Stimulated activated memory B cell treated with anti-CD40 and anti-IgM and Interleukin-4, amounts not matched to agents 10 μg/mL and 1 μg/mL and 100 μg/mL, for 72 hours (primary cell): ENCODE measurements at regions not wholly inside any gene's neighbourhood (a gene's known extent, or its start where the extent isn't known, plus 50 kb on each side); places are given as distances from the start of the nearest gene placed in this dataset.

Experiments used
- ATAC-seq: fragments of 150-1000 bp; cut with Tn5 transposase; 2 replicates; pipeline ENCODE4 v1.10.0; 2021
- H3K27ac Mint-ChIP-seq: one replicate; pipeline ENCODE4 v1.8.0; 2022; ENCODE audit warnings: mild to moderate bottlenecking, mixed read lengths
- H3K27me3 Mint-ChIP-seq: one replicate; pipeline ENCODE4 v1.8.0; 2022; ENCODE audit warnings: mixed read lengths
- H3K36me3 Mint-ChIP-seq: one replicate; pipeline ENCODE4 v1.8.0; 2022; ENCODE audit warnings: mixed read lengths
- H3K4me1 Mint-ChIP-seq: one replicate; pipeline ENCODE4 v1.8.0; 2022; ENCODE audit warnings: mixed read lengths
- H3K4me3 Mint-ChIP-seq: one replicate; pipeline ENCODE4 v1.8.0; 2022; ENCODE audit warnings: mild to moderate bottlenecking, moderate library complexity, mixed read lengths
- H3K9me3 Mint-ChIP-seq: one replicate; pipeline ENCODE4 v1.8.0; 2022; ENCODE audit warnings: mixed read lengths

GRCh38 chr5:29939988-29940387 lies 1253.5 kb upstream of the CDH6 start:
- H3K27ac Mint-ChIP-seq: no peak overlapping the region
- H3K36me3 Mint-ChIP-seq: no peaks in the 10 kb centered on the region
- H3K4me1 Mint-ChIP-seq: no peaks in the 10 kb centered on the region
- no peaks in the 10 kb centered on the region for H3K9me3 Mint-ChIP-seq
- H3K27me3 Mint-ChIP-seq: no peaks in the 10 kb centered on the region
- ATAC-seq: no peak
- no peak overlapping the region for H3K4me3 Mint-ChIP-seq

GRCh38 chr5:29935371-29935770 lies 1258.1 kb upstream of the CDH6 start:
- Mint-ChIP-seq H3K4me1 (no peaks in the 10 kb centered on the region), H3K27ac (no peak overlapping the region), H3K36me3 (no peaks in the 10 kb centered on the region), H3K9me3 (no peaks in the 10 kb centered on the region), H3K27me3 (no peaks in the 10 kb centered on the region), H3K4me3 (no peak overlapping the region)
- ATAC-seq: no peak

GRCh38 chr5:29930316-29930715 lies 1263.2 kb upstream of the CDH6 start:
- peaks cover 3% of the 10 kb centered on the region for H3K9me3 Mint-ChIP-seq
- no peaks in the 10 kb centered on the region for H3K27me3 Mint-ChIP-seq
- H3K4me3 Mint-ChIP-seq: no peak overlapping the region
- H3K36me3 Mint-ChIP-seq: no peaks in the 10 kb centered on the region
- no peak overlapping the region for H3K27ac Mint-ChIP-seq
- no peak for ATAC-seq
- H3K4me1 Mint-ChIP-seq: no peaks in the 10 kb centered on the region

- Mint-ChIP-seq H3K4me1 (no peaks in the 10 kb centered on the region), H3K36me3 (no peaks in the 10 kb centered on the region), H3K4me3 (no peak overlapping the region), H3K9me3 (peaks cover 8% of the 10 kb centered on the region), H3K27ac (no peak overlapping the region), H3K27me3 (no peaks in the 10 kb centered on the region)
- no peak for ATAC-seq
These were observed 1269.4 kb upstream of the CDH6 start for GRCh38 chr5:29924107-29924506.

GRCh38 chr5:29905626-29906353 lies 1287.7 kb upstream of the CDH6 start:
- Mint-ChIP-seq H3K27me3 (no peaks in the 10 kb centered on the region), H3K4me3 (no peak overlapping the region), H3K36me3 (no peaks in the 10 kb centered on the region), H3K27ac (no peak overlapping the region), H3K9me3 (peaks cover 6% of the 10 kb centered on the region), H3K4me1 (no peaks in the 10 kb centered on the region)
- no peak for ATAC-seq

- ATAC-seq: no peak
- Mint-ChIP-seq H3K36me3 (no peaks in the 10 kb centered on the region), H3K9me3 (peaks cover 4% of the 10 kb centered on the region), H3K4me3 (no peak overlapping the region), H3K4me1 (no peaks in the 10 kb centered on the region), H3K27ac (no peak overlapping the region), H3K27me3 (no peaks in the 10 kb centered on the region)
These were observed 1290.6 kb upstream of the CDH6 start for GRCh38 chr5:29902859-29903258.

- H3K4me1 Mint-ChIP-seq: no peaks in the 10 kb centered on the region
- H3K27ac Mint-ChIP-seq: no peak overlapping the region
- peaks cover 7% of the 10 kb centered on the region for H3K9me3 Mint-ChIP-seq
- ATAC-seq: no peak
- no peaks in the 10 kb centered on the region for H3K27me3 Mint-ChIP-seq
- no peaks in the 10 kb centered on the region for H3K36me3 Mint-ChIP-seq
- no peak overlapping the region for H3K4me3 Mint-ChIP-seq
These were observed 1293.9 kb upstream of the CDH6 start for GRCh38 chr5:29899583-29899982.

- H3K27ac Mint-ChIP-seq: no peak overlapping the region
- H3K9me3 Mint-ChIP-seq: peaks cover 7% of the 10 kb centered on the region
- ATAC-seq: no peak
- H3K36me3 Mint-ChIP-seq: no peaks in the 10 kb centered on the region
- H3K4me3 Mint-ChIP-seq: no peak overlapping the region
- H3K27me3 Mint-ChIP-seq: no peaks in the 10 kb centered on the region
- no peaks in the 10 kb centered on the region for H3K4me1 Mint-ChIP-seq
These were observed 1295.6 kb upstream of the CDH6 start for GRCh38 chr5:29897916-29898315.

GRCh38 chr5:29896646-29897045 lies 1296.8 kb upstream of the CDH6 start:
- ATAC-seq: no peak
- Mint-ChIP-seq H3K36me3 (no peaks in the 10 kb centered on the region), H3K4me3 (no peak overlapping the region), H3K9me3 (peaks cover 10% of the 10 kb centered on the region), H3K27me3 (no peaks in the 10 kb centered on the region), H3K4me1 (no peaks in the 10 kb centered on the region), H3K27ac (no peak overlapping the region)

GRCh38 chr5:29894668-29895067 lies 1298.8 kb upstream of the CDH6 start:
- no peak for ATAC-seq
- peaks cover 10% of the 10 kb centered on the region for H3K9me3 Mint-ChIP-seq
- H3K36me3 Mint-ChIP-seq: no peaks in the 10 kb centered on the region
- no peaks in the 10 kb centered on the region for H3K27me3 Mint-ChIP-seq
- no peak overlapping the region for H3K27ac Mint-ChIP-seq
- H3K4me1 Mint-ChIP-seq: no peaks in the 10 kb centered on the region
- no peak overlapping the region for H3K4me3 Mint-ChIP-seq

- Mint-ChIP-seq H3K27ac (no peak overlapping the region), H3K36me3 (no peaks in the 10 kb centered on the region), H3K27me3 (no peaks in the 10 kb centered on the region), H3K9me3 (peaks cover 3% of the 10 kb centered on the region), H3K4me3 (no peak overlapping the region), H3K4me1 (no peaks in the 10 kb centered on the region)
- no peak for ATAC-seq
These were observed 1304.4 kb upstream of the CDH6 start for GRCh38 chr5:29889051-29889450.

GRCh38 chr5:29885595-29885994 lies 1307.9 kb upstream of the CDH6 start:
- no peaks in the 10 kb centered on the region for H3K27me3 Mint-ChIP-seq
- H3K9me3 Mint-ChIP-seq: peaks cover 2% of the 10 kb centered on the region
- H3K4me3 Mint-ChIP-seq: no peak overlapping the region
- no peak for ATAC-seq
- no peak overlapping the region for H3K27ac Mint-ChIP-seq
- no peaks in the 10 kb centered on the region for H3K36me3 Mint-ChIP-seq
- H3K4me1 Mint-ChIP-seq: no peaks in the 10 kb centered on the region

GRCh38 chr5:29882036-29882435 lies 1311.5 kb upstream of the CDH6 start:
- peaks cover 2% of the 10 kb centered on the region for H3K9me3 Mint-ChIP-seq
- H3K27me3 Mint-ChIP-seq: no peaks in the 10 kb centered on the region
- H3K27ac Mint-ChIP-seq: no peak overlapping the region
- ATAC-seq: no peak
- no peak overlapping the region for H3K4me3 Mint-ChIP-seq
- no peaks in the 10 kb centered on the region for H3K4me1 Mint-ChIP-seq
- no peaks in the 10 kb centered on the region for H3K36me3 Mint-ChIP-seq

- Mint-ChIP-seq H3K9me3 (peaks cover 2% of the 10 kb centered on the region), H3K27me3 (no peaks in the 10 kb centered on the region), H3K4me1 (no peaks in the 10 kb centered on the region), H3K36me3 (no peaks in the 10 kb centered on the region), H3K4me3 (no peak overlapping the region), H3K27ac (no peak overlapping the region)
- no peak for ATAC-seq
These were observed 1314.1 kb upstream of the CDH6 start for GRCh38 chr5:29879401-29879800.

- no peaks in the 10 kb centered on the region for H3K36me3 Mint-ChIP-seq
- no peak overlapping the region for H3K27ac Mint-ChIP-seq
- no peaks in the 10 kb centered on the region for H3K27me3 Mint-ChIP-seq
- no peak overlapping the region for H3K4me3 Mint-ChIP-seq
- ATAC-seq: no peak
- H3K9me3 Mint-ChIP-seq: peaks cover 2% of the 10 kb centered on the region
- no peaks in the 10 kb centered on the region for H3K4me1 Mint-ChIP-seq
These were observed 1314.9 kb upstream of the CDH6 start for GRCh38 chr5:29878599-29878998.

- Mint-ChIP-seq H3K4me1 (no peaks in the 10 kb centered on the region), H3K36me3 (no peaks in the 10 kb centered on the region), H3K9me3 (peaks cover 3% of the 10 kb centered on the region), H3K27ac (no peak overlapping the region), H3K4me3 (no peak overlapping the region), H3K27me3 (no peaks in the 10 kb centered on the region)
- no peak for ATAC-seq
These were observed 1326.3 kb upstream of the CDH6 start for GRCh38 chr5:29867155-29867554.
